CD4-positive, alpha-beta T cell treated with Interleukin-4 for 4 hours (primary cell): ENCODE measurements at regions not wholly inside any gene's neighbourhood (a gene's known extent, or its start where the extent isn't known, plus 50 kb on each side); places are given as distances from the start of the nearest gene placed in this dataset.

Source experiments
- DNase-seq: peaks from one replicate; pipeline ENCODE4 v3.0.0-alpha.2; 2020

- no peak for DNase-seq
Observed at GRCh38 chr9:80259079-80259478, 687.3 kb downstream of the TLE4 start.

GRCh38 chr9:80251778-80252177, 680.0 kb downstream of the TLE4 start:
- no peak for DNase-seq

GRCh38 chr9:80242022-80242421, 670.3 kb downstream of the TLE4 start:
- DNase-seq = no peak

- DNase-seq = no peak
Observed at GRCh38 chr9:80235752-80236151, 664.0 kb downstream of the TLE4 start.

- DNase-seq = no peak
Observed at GRCh38 chr9:80233906-80234305, 662.1 kb downstream of the TLE4 start.

- no peak for DNase-seq
Observed at GRCh38 chr9:80233102-80233843, 661.5 kb downstream of the TLE4 start.

GRCh38 chr9:80231318-80232236, 659.8 kb downstream of the TLE4 start:
- no peak for DNase-seq

GRCh38 chr9:80223897-80224296, 652.1 kb downstream of the TLE4 start:
- DNase-seq = no peak

GRCh38 chr9:80222466-80223169, 650.9 kb downstream of the TLE4 start:
- no peak for DNase-seq

GRCh38 chr9:80218328-80218727, 646.6 kb downstream of the TLE4 start:
- DNase-seq = no peak

GRCh38 chr9:80213613-80214012, 641.8 kb downstream of the TLE4 start:
- DNase-seq = no peak

GRCh38 chr9:80208696-80209095, 636.9 kb downstream of the TLE4 start:
- no peak for DNase-seq

- DNase-seq = no peak
Observed at GRCh38 chr9:80204054-80204453, 632.3 kb downstream of the TLE4 start.

- no peak for DNase-seq
Observed at GRCh38 chr9:80197661-80198060, 625.9 kb downstream of the TLE4 start.

GRCh38 chr9:80191108-80191507, 619.3 kb downstream of the TLE4 start:
- DNase-seq = no peak

GRCh38 chr9:80188579-80188978, 616.8 kb downstream of the TLE4 start:
- DNase-seq = no peak

- no peak for DNase-seq
Observed at GRCh38 chr9:80185112-80185738, 613.5 kb downstream of the TLE4 start.

GRCh38 chr9:80177949-80178480, 606.2 kb downstream of the TLE4 start:
- DNase-seq = no peak

- peak; percentile 24 for DNase-seq
Observed at GRCh38 chr9:80175286-80176150, 603.8 kb downstream of the TLE4 start.

GRCh38 chr9:80163889-80164288, 592.1 kb downstream of the TLE4 start:
- no peak for DNase-seq

- no peak for DNase-seq
Observed at GRCh38 chr9:80158554-80159170, 586.9 kb downstream of the TLE4 start.
